Stimulated activated CD4-positive, alpha-beta T cell treated with anti-CD3 and anti-CD28 coated beads, Interleukin-2, amount 100 ng/mL, for 4 hours (primary cell): ENCODE measurements at regions not wholly inside any gene's neighbourhood (a gene's known extent, or its start where the extent isn't known, plus 50 kb on each side); places are given as distances from the start of the nearest gene placed in this dataset.

Experiments used
- DNase-seq: peaks from one replicate; pipeline ENCODE4 v3.0.0-alpha.2; 2020; ENCODE audit warnings: low read depth

DNA sequence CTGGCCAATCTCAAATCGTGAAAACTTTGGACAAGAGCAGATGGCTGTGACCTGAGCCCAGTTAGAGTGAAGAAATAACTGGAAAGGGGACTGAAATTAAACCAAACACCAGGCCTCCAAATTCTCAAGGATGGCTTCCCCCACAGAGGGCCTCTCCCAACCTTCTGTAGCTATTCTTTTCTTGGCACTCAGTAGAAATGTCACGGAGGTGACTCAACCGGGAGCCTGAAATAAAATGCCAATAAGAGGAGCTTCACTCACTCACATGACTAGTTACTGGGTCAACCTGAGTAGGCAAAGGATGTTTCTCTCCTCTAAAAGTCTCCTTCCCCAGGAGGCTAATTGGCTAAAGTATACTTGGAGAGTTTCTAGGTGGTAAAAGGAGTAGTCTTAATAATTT lies 230.7 kb downstream of the MAF start:
- no peak for DNase-seq

DNA sequence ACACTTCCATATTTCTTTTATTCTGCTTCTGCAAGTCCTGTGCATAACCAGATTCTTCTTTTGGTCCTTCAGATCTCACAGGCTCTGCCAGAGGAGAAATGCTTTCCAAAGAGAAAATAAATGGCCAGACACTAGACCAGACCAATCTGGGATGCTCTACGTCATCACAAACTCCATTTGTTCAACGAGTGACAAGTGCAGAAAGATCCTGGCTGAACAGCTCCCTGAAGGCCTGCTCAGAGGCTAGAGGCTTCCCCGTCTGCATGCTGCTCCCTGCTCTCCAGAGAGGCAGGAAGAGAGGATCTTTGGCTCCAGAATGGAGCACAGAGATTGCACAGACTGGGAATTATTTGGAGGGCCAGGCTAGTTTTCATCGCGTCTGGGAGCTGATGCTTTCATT lies 232.7 kb downstream of the MAF start:
- DNase-seq = no peak

DNA sequence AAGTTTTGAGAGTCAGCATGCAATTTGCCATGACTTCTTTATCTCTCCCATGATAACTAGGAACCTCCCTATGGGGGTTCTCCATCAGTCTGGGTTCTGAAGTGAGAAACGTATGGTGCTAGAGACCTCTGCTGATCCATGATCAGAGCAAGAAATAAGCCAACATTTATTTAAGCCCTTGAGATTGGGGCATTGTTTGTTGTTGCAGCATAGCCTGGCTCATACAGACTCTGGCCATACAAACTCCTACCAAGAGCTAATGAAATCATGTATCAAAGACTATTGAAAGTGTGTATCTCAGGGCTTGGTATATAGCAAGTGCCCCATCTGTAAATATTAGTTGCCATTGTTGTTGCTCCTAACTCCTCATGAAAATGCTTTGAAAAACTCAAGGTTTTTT lies 233.9 kb downstream of the MAF start:
- no peak for DNase-seq

DNA sequence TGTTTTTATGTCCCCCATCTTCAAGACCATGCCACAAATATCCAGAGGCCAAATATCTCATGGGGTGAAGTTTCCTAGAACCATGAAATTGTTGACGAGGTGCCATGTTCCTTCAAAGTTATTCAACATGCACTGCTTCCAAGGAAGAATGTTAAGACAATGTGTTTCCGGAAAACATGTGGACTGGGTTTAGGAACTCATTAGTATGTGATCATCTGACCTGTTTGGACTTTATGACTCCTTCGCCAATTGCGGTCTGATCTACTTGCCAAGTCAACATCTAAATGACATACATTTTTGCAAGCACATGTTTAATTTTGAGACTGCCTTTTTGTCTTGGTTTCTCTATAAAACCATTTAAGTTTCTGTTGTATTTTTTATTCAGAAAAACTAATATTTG lies 234.8 kb downstream of the MAF start:
- no peak for DNase-seq

DNA sequence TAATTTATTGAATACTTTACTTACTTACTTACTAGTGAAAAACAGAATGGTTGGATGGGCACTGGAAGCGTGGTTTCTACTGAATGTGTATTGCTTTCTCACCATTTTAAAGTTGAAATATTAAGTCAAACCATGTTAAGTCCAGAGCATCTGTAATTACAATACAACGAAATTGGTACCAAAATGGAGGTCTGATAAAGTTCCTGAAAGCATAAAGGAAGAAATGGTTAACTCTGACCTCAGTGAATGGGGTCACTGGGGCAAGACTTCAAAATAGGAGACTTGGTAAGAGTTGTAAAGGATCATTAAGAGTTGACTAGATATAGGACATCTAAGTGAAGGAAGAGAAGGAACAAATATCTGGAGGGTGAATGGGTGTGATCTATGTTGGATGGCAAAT lies 237.1 kb downstream of the MAF start:
- DNase-seq = no peak

DNA sequence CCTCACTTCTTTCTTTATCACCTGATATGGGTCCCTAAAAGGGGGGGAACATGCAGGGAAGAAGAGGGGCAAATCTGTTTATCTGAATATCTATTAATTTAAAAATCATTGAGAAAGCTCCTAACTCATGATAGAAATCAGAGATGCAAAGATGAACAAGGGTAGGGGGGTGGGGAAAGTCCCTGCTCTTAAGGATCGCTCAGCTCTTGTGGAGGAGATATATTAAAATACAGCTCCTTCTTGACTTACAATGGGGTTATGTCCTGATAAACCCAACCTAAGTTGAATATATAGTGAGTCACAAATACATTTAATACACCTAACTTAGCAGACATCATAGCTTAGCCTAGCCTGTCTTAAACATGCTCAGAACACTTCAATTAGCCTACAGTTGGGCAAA lies 237.5 kb downstream of the MAF start:
- DNase-seq = no peak

DNA sequence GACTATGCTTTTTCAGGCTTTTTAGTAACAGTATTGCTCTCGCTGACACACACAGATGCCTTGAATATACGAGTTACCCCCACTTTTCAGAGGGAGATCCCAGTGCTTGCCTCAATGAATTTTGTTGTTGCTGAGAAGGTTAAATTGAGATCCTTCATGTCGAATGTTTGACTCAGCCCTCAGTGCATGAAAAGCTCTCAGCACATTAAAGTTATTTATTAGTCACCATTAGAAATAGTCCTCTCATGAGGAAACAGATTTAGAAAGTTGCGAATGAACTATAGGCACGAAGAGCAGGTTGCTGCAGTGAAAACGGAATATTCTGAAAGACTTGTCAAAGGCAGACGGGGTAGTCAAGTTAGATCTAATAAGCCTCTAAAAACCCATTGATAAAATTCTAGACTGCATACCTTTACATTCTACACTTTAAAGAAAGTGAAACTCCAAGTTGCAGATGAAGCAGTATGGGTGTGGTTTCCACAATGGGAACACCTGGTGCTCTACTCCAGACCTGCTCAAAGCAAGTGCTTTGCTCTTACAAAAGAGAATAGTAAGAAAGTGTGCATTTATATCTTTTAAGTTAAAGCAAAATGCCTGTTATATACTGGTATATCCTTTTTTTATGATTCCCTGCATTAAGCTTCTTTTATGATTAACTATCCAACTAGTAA lies 238.1 kb downstream of the MAF start:
- DNase-seq = no peak

DNA sequence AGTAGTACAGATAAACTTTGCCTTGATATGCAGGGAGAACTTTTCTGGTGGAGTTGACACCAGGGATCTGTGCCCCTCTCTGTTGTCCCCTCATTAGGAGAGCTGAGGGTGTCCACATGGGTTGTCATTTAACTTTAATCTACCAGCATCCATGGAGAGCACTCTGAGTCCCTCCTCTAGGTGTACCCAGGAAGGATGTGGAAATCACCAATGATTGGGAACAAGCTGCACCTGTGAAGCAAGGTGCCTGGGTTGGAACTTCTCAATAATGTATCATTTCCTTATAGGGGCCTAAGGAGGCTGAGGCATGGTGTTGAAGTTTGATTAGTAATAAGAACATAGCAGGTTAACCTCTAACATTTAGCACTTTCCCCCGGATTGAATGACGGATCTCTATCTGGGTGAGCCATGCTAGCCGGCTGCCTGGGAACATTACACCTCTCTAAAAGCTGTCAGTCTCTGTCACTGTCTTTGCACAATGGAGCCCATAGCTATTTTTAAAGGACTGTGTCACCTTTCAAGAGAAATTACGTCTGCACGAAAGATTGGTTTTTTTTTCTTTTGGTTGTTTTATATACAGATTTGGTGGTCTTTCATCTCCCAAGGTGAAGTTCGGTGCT lies 239.3 kb downstream of the MAF start:
- no peak for DNase-seq

DNA sequence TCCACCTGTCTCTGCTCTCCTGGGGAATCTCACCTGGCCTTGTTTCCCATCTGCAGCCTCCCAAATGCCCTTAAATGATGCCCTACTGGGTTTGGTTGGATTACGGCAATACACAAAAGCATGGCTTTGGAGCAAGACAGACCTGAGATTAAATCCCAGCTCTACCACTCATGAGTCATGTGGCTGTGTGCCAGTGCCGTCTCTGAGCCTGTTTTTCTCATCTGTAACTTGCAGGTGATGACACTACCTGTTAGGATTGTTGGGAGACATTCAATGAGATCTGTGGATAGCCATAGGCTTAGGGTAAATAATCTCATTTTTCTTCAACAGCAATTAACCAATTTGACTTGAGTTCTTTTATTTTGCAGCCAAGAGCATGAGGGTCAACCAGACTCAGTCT lies 240.3 kb downstream of the MAF start:
- DNase-seq = no peak

DNA sequence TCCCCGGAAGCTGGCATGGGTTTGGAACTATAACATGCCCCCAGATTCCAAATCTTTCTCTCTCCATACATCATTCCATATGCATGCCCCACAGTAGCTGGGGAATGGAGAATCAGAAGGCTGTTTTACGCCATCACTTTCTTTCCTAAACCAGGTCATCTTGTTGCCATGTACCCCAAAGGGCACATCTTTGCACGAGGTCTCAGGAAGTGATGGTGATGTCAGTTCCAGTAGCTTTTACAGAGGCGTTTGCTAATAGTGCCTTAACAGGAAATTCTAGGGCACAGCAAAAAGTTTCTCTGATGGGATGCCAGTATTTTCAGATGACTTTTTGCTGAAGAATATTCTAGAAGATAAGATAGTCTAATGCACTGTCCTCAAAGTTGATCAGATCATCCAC lies 241.5 kb downstream of the MAF start:
- no peak for DNase-seq

DNA sequence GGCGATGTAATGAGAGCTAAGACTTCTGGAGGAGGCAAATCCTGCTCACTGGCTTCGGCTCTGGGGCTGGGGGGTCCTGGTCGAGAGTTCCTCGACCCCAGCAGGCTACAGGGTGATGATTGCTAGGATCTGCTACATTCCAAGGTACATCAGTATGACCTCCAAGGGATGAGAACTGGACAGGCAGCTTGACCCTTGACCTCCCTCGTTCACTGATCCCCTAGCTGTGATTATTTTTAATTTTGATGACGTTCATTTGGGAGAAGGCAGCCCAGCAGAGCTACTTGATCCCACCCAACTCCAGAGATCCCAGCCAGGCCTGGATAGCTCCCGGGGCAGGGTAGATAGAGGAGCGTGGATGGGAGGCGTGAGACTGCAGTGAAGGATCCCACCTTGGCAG lies 242.3 kb downstream of the MAF start:
- no peak for DNase-seq

DNA sequence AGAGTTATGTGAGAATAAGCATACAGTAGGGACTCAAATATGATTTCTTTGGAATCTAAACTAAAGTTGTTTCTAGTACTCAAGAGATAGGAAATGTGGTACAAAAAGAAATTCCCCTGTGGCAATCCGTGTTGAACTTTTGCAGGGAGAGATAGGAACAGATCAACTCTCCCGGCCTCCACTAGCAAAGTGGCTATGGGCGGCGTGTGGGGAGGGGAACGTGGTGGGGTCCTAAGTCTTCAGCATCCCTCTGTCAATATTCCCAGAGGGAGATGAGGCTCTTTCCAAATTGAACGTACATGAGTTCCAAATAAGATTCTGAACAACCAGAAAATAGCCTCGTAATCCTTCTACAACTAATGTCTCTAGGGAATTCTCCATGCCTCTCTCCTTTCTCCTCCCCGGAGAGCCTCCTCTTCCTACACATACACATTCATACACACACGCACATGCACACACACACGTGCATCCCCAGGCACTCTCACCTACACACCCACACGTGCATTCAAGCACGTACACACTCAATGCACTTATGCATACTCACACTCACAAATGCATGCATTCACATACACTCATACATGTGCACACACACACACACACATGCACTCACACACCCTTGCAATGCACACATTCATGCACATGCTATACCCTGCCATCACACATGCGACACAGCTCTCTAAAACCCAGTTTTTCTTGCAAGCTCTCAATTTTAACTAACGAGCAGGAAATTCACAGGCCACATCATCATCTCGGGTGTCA lies 244.8 kb downstream of the MAF start:
- no peak for DNase-seq

DNA sequence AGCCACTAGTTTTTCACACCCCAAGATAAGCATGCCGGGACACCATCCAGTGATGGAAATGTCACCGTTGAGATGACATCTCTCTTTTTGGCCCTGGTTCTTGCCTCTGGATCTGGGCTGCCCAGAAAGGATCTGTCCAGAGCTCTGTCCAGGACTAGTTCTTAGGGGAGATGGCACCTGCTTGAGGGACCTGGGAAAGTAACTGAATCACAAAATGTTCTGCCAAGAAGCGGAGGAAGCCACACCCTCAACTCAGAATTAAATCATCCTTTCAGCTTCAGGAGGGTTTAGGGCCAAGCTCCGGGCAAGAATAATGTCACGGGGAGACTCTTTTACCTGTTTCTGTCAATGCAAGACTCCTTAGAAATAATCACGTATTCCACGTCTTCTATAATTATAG lies 248.6 kb downstream of the MAF start:
- no peak for DNase-seq

DNA sequence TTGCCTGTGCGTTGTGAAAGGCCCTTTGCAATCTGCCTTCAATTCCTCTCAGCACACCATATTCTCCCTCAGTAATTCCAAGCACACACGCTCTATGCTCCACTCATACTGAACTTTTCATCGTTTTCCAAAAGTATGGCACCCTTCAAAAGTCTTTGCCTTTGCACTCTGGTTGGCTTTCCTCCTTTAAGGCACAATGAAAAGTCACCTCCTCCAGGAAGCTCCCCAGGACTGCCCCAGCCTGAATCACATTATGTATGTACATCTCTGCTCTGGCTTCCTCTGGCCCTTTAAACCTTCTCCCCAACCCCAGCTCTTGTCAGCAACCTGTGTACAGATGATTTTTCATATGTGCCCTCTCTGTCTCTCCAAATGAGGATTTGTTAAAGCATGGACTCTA lies 250.7 kb downstream of the MAF start:
- no peak for DNase-seq

DNA sequence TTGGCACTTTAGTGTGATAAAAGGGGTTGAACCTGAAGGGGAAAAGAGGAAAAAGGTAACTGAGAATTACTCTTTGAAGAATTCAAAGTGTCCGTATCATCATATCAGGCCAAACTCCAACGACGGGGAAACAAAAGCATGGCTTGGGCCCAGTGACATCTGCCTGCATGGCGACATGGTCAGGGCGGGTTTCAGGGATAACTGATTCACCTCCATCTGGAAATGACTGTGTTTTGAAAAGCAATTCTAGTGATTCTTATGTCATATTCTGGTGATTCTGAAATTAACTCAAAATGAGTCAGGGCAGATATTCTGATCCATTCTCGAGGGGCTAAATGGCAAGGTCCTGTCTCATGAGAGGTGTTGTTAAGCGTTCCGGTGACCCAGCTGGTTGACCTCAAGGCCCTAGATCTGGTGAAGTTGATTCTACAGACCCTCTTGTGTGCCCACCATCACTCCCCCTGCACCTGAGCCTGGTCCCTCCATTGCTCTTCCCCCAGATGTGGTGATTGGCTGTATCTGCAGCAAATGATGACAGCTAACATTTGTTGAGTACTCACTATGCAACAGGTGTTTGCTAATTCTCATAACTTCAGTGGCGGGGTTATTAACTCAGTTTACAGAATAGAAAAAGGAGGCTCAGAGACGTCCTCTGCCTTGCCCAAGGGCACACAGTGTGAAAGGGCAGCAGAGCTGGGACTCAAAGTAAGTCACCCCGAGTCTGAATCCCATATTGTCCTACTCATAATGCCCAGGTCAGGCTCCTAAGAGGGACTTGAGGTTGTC lies 251.8 kb downstream of the MAF start:
- no peak for DNase-seq

DNA sequence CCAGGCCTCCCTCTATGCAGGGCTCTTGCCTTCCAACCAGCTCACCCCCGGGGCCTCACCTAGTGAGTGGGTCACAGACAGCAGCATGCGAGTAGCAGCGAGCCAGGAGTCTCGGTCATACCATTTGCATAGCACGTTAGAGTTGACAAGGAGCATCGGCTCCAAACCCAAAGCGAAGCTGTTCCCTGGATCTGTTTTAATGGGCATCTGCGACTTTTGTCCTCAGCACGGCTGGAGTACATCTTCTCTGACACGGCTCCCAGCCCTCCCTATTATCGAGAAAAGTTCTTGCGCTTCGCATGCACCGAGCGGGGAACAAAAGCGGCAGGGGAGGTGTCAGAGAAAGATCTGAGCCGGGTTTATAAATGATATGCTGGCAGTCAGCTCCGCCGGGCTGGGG lies 253.3 kb downstream of the MAF start:
- no peak for DNase-seq

DNA sequence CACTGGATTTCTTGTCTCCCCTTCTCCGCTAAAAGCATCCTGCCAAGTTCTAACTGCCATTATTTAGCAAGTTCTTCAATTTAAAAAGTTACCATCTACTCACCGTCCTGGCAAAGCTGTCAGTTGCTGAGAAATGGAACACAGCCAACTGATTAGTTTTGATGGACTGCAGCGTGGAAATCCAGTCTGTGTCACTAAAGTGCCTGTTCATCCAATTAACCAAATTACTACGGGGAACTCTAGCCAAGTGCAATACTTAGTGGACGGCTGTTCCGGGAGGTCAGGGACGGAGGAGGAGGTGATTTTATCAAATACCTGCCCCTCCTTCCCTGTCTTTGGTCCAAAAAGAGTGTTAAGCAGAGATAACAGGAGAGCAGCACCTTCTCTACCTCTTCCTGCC lies 260.7 kb downstream of the MAF start:
- DNase-seq = no peak

DNA sequence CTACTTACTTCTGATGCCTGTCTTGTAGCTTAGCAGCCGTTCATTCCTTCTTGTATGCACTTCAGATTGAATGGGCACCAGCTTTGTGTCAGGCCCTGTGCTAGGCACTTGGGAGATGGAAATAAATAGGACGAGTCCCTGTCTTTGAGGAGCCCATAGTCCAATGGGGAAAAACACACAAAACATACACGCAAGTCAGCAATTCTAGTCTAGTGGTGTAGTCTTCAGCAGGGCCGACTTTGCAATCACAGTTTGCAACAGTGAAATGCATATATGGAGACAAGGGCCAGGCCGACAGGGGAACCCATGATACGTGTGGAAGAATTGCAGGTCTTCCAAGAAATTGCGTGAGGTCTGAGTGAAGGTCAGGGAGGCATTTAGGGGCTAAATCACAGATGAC lies 262.6 kb downstream of the MAF start:
- no peak for DNase-seq

DNA sequence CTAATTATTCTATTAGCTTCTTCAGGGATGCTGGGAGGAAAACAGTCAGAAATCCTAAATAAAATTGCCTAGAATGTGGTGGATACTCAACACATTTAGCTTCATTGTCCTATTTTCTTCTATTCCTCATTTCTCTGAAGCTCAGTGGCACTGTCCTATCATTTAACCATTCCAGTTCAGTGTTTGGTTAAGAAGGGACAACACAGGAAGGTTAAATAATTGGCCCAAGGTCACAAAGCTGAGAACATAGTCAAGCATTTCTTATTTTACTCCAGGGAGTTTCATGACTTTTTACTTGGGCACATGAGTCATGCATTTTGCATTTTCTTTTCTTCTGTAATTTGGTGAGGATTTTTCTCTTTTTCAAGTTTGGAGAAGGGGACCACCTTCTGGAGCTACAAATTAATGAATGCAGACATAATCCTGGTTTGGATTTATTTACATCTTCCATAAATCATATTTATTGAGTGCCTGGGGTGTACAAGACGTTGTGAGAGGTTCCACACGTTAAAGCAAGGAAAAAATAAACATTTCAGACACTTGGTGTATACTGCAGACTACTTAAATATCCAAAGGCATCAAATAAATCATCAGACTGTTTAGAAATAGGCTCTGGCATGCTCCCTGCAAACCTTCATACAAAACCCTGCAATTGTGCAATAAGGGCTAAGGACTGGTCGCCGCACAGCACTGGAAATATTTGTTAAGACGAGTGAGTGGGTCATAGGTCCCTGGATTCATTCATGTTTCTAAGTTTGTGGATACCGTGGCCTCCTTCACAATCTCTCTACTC lies 263.9 kb downstream of the MAF start:
- DNase-seq = no peak

DNA sequence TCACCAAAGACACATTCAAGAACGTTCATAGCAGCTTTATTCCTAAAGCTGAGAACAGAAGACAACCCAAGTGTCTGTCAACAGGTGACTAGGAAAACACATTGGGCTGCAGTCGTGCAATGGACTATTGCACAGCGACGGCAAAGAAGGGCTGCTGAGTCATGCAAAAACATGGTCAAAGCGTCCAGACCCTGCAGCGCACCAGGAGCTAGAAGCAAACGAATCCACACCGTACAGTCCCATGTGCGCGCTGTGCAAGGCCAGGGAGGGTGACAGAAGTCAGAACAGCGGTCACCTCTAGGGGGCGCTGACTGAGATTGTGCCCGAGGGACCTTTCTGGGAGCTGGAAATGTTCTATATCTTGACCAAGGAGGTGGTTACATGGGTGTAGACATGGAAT lies 266.4 kb downstream of the MAF start:
- DNase-seq = no peak

DNA sequence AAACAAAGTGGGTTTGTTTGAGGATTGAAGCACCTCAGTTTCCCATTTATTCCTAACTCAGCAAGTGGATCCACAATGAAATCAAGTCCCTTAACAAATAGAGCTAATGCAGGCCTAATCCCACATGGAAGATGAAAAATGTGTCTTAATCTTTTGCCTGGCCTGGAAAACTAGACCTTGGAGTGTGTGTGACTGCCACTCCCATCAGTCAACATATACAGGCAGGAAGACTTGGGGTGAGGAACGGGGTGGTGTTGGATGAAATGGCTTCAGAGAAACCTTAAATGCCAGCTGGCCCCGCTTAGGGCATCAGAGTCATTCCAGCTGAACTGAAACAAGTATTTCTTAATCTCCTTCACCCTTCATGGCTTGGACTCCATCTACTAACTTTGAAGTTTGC lies 269.5 kb downstream of the MAF start:
- DNase-seq = no peak

DNA sequence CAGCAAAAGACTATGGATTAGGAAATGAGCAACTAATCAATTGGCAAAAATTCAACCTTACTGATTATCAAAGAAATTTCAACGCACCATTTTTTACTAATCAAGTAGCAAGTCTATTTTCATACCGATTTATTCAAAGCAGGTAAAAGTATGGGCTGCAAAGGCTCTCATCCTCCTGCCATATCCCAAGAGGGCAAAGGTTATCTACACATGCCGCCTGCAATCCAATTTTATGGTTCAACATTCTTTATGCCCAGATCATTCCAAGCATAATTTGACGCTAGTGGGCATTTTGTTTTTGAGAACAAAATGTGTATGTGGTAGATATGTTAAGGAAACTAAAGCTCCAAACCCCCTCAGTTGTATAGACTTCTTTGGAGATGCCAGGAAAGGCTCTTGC lies 270.6 kb downstream of the MAF start:
- no peak for DNase-seq
